Activated CD4-positive, alpha-beta T cell treated with anti-CD3 and anti-CD28 coated beads, Interleukin-2, amount 10 ng/mL, durations not matched to agents 7 days and 5 days (primary cell): ENCODE measurements at regions not wholly inside any gene's neighbourhood (a gene's known extent, or its start where the extent isn't known, plus 50 kb on each side); places are given as distances from the start of the nearest gene placed in this dataset.
"Not testable (repeated sequence)": the region's sequence is repeated elsewhere in the genome, so short reads cannot be mapped to it uniquely, and the experiment has no call there.

Experiments used
- CTCF ChIA-PET: fragments of 350-600 bp; sonication (Branson Sonifier 250); formaldehyde crosslinking; loops from one replicate; lab custom pipeline; 2021; ENCODE audit warnings: antibody characterized with exemption; lab: Charles Lee
- POLR2A ChIA-PET: fragments of 350-600 bp; sonication (Branson Sonifier 250); formaldehyde crosslinking; loops from one replicate; lab custom pipeline; 2021; ENCODE audit warnings: antibody characterized with exemption; lab: Charles Lee
- DNase-seq: peaks from one replicate; pipeline ENCODE4 v3.0.0-alpha.2; 2020
- H3K27ac Mint-ChIP-seq: one replicate; pipeline ENCODE4 v1.8.0; 2021; ENCODE audit warnings: mild to moderate bottlenecking, moderate library complexity, mixed read lengths
- H3K27me3 Mint-ChIP-seq: one replicate; pipeline ENCODE4 v1.8.0; 2021; ENCODE audit warnings: mixed read lengths
- H3K36me3 Mint-ChIP-seq: one replicate; pipeline ENCODE4 v1.8.0; 2021; ENCODE audit warnings: low read depth, mixed read lengths
- H3K4me1 Mint-ChIP-seq: one replicate; pipeline ENCODE4 v1.8.0; 2021; ENCODE audit warnings: mixed read lengths
- H3K4me3 Mint-ChIP-seq: one replicate; pipeline ENCODE4 v1.8.0; 2021; ENCODE audit warnings: mild to moderate bottlenecking, moderate library complexity, mixed read lengths
- H3K9me3 Mint-ChIP-seq: one replicate; pipeline ENCODE4 v1.8.0; 2021; ENCODE audit warnings: mixed read lengths

DNA sequence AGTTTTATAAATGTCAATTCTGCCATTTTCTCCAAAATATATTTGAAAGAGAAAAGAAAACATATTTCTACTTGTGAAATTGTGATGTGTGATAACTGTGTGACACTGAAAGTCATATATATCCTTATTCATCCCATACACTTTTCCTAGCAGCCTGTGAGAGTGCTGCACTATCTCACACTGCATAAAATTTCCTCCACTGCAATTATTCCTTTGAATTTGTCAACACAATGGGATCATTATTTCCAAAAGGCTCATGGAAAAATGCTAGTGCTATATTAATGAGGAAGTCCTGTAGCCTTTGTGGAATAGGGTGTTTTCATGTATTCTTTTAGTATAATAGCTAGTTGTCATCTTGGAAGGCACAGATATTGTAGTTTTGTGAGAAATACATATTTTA lies 504.1 kb downstream of the RPL10L start:
- DNase-seq: no peak
- no peak overlapping the region for H3K27ac Mint-ChIP-seq
- no peaks in the 10 kb centered on the region for H3K36me3 Mint-ChIP-seq
- H3K9me3 Mint-ChIP-seq: peaks cover 6% of the 10 kb centered on the region
- no peaks in the 10 kb centered on the region for H3K4me1 Mint-ChIP-seq
- ChIA-PET POLR2A (no interaction called here), CTCF (no interaction called here)
- no peak overlapping the region for H3K4me3 Mint-ChIP-seq
- H3K27me3 Mint-ChIP-seq: no peaks in the 10 kb centered on the region

DNA sequence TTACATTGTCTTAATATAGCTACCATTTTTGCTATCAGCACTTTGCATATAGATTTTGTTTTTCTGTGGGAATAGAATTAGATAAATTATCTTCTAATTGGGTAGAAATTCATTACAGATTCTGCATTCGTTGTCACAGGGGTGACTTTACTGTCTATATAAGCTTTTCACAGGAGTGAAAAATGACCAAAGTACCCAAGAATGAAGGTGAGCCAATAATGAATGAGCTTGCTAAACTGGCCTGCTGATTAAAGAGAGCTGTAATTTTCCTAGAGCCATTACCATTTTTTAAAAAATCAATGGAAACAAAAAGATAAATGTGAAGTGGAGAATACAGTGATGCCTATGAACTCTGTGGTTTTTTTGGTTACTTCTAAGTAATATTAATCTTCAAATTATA lies 504.6 kb downstream of the RPL10L start:
- peaks cover 6% of the 10 kb centered on the region for H3K9me3 Mint-ChIP-seq
- DNase-seq: no peak
- ChIA-PET CTCF (no interaction called here), POLR2A (no interaction called here)
- H3K4me1 Mint-ChIP-seq: no peaks in the 10 kb centered on the region
- no peak overlapping the region for H3K27ac Mint-ChIP-seq
- H3K27me3 Mint-ChIP-seq: no peaks in the 10 kb centered on the region
- no peaks in the 10 kb centered on the region for H3K36me3 Mint-ChIP-seq
- no peak overlapping the region for H3K4me3 Mint-ChIP-seq

GRCh38 chr14:46140445-46140844 lies 511.1 kb downstream of the RPL10L start:
- Mint-ChIP-seq H3K36me3 (no peaks in the 10 kb centered on the region), H3K4me3 (no peak overlapping the region), H3K9me3 (peaks cover 2% of the 10 kb centered on the region), H3K27ac (no peak overlapping the region), H3K4me1 (no peaks in the 10 kb centered on the region), H3K27me3 (no peaks in the 10 kb centered on the region)
- ChIA-PET POLR2A (no interaction called here), CTCF (no interaction called here)
- DNase-seq: no peak

DNA sequence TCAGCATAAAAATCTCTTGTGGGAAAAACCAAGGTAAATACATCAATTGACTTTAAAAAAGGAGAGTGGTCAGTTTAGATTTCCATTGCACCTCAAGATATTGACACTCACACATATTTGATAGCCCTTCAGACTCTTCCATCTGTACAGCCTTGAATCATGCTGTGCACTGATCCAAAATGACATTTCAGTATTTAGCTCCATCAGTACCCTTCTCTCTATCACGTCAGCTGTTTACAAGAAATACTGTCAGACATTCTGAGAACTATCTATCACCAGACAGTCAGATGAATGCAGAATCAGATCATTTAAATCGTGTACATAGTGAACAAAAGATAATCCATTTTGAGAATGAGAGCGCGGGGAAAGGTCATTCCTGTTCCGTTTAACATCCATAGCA lies 511.9 kb downstream of the RPL10L start:
- Mint-ChIP-seq H3K4me3 (no peak overlapping the region), H3K27me3 (no peaks in the 10 kb centered on the region), H3K27ac (no peak overlapping the region), H3K36me3 (no peaks in the 10 kb centered on the region), H3K9me3 (peaks cover 2% of the 10 kb centered on the region), H3K4me1 (no peaks in the 10 kb centered on the region)
- CTCF ChIA-PET: no interaction called here
- POLR2A ChIA-PET: no interaction called here
- no peak for DNase-seq

DNA sequence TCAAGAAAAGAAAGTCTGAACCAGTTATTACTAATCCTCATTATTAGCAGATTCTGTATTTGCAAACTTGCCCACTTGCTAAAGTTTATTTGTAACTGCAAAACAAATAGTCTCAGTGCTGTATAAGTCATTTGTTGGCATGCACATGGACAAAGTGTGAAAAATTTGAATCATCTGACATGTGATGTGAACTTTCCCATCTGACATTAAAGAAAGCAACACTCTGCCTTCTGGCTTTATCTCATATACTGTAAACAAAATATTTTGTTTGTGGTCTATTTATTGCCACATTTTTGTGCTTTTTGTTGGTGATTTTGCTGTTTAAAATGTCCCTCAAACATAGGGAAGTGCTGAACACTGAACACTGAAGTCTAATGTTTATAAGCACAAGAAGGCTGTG lies 513.8 kb downstream of the RPL10L start:
- no peaks in the 10 kb centered on the region for H3K4me1 Mint-ChIP-seq
- no peak overlapping the region for H3K27ac Mint-ChIP-seq
- H3K36me3 Mint-ChIP-seq: no peaks in the 10 kb centered on the region
- H3K9me3 Mint-ChIP-seq: peaks cover 4% of the 10 kb centered on the region
- DNase-seq: no peak
- H3K27me3 Mint-ChIP-seq: no peaks in the 10 kb centered on the region
- ChIA-PET CTCF (no interaction called here), POLR2A (no interaction called here)
- no peak overlapping the region for H3K4me3 Mint-ChIP-seq

- H3K4me3 Mint-ChIP-seq: no peak overlapping the region
- ChIA-PET POLR2A (no interaction called here), CTCF (interaction anchor here (0.7 kb wide), 1 partner anchor 55 kb away, joined by 4 read pairs; no protein-coding TSS in a partner anchor)
- no peaks in the 10 kb centered on the region for H3K4me1 Mint-ChIP-seq
- H3K36me3 Mint-ChIP-seq: no peaks in the 10 kb centered on the region
- DNase-seq: no peak
- H3K9me3 Mint-ChIP-seq: peaks cover 4% of the 10 kb centered on the region
- no peak overlapping the region for H3K27ac Mint-ChIP-seq
- H3K27me3 Mint-ChIP-seq: no peaks in the 10 kb centered on the region
Measured at GRCh38 chr14:46136456-46136855, 515.1 kb downstream of the RPL10L start.

- Mint-ChIP-seq H3K9me3 (peaks cover 23% of the 10 kb centered on the region), H3K27me3 (no peaks in the 10 kb centered on the region), H3K27ac (no peak overlapping the region), H3K4me1 (no peaks in the 10 kb centered on the region), H3K4me3 (no peak overlapping the region), H3K36me3 (no peaks in the 10 kb centered on the region)
- POLR2A ChIA-PET: no interaction called here
- CTCF ChIA-PET: no interaction called here
- no peak for DNase-seq
Measured at GRCh38 chr14:46108228-46108627, 543.4 kb downstream of the RPL10L start.

DNA sequence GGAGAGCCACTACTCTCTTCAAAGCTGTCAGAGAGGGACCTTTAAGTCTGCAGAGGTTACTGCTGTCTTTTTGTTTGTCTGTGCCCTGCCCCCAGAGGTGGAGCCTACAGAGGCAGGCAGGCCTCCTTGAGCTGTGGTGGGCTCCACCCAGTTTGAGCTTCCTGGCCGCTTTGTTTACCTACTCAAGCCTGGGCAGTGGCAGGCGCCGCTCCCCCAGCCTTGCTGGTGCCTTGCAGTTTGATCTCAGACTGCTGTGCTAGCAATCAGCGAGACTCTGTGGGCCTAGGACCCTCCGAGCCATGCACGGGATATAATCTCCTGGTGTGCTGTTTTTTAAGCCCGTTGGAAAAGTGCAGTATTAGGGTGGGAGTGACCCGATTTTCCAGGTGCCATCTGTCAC lies 550.7 kb downstream of the RPL10L start:
- DNase-seq, H3K4me1 Mint-ChIP-seq, H3K27me3 Mint-ChIP-seq, H3K4me3 Mint-ChIP-seq, H3K9me3 Mint-ChIP-seq, H3K36me3 Mint-ChIP-seq, H3K27ac Mint-ChIP-seq, CTCF ChIA-PET, POLR2A ChIA-PET: not testable (repeated sequence)

DNA sequence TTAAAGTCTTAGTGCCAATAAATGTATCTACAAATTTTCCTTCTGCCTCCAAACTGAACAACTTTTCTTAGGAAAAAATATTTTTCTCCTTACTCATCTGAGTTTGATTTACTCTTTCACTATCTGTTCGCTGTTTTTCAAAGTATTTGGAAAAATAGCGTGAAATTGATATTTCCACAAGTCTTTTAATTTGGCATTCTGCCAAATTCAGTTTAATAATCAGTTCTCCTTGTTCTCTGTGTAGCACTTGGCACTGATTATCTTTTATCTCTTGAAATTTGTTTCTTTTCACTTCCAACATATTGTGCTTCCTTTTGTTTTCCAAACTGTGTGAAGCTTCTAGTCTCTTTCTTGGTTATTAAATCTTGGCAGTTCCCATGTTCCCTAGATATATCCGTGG lies 559.8 kb downstream of the RPL10L start:
- Mint-ChIP-seq H3K4me3 (no peak overlapping the region), H3K36me3 (no peaks in the 10 kb centered on the region), H3K27ac (no peak overlapping the region), H3K4me1 (no peaks in the 10 kb centered on the region), H3K9me3 (peaks cover 13% of the 10 kb centered on the region), H3K27me3 (no peaks in the 10 kb centered on the region)
- ChIA-PET POLR2A (no interaction called here), CTCF (no interaction called here)
- no peak for DNase-seq

DNA sequence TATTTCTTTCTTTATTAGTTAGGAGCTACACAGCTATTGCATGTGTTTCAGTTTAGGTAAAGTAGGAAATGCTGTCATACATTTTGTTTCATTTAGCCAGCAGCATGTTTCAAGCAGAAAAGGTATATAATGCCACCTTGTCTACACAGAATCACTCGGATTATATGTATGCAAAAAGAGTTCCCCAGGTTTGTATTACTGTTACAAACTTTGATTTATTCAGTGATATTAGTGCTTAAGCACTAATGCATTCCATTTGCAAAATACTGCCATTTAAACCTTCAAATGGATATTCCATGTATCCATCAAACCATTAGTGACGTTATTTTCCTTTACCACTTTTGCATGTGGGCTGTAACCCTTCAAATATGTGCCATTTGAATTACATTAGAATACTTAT lies 564.0 kb downstream of the RPL10L start:
- Mint-ChIP-seq H3K9me3 (peaks cover 14% of the 10 kb centered on the region), H3K4me1 (no peaks in the 10 kb centered on the region), H3K27me3 (no peaks in the 10 kb centered on the region), H3K4me3 (no peak overlapping the region), H3K36me3 (no peaks in the 10 kb centered on the region), H3K27ac (no peak overlapping the region)
- POLR2A ChIA-PET: no interaction called here
- no peak for DNase-seq
- CTCF ChIA-PET: no interaction called here

- no peaks in the 10 kb centered on the region for H3K9me3 Mint-ChIP-seq
- DNase-seq: no peak
- H3K4me1 Mint-ChIP-seq: no peaks in the 10 kb centered on the region
- no peak overlapping the region for H3K27ac Mint-ChIP-seq
- no peak overlapping the region for H3K4me3 Mint-ChIP-seq
- POLR2A ChIA-PET: no interaction called here
- no peaks in the 10 kb centered on the region for H3K36me3 Mint-ChIP-seq
- CTCF ChIA-PET: no interaction called here
- no peaks in the 10 kb centered on the region for H3K27me3 Mint-ChIP-seq
Measured at GRCh38 chr14:46074061-46074460, 577.5 kb downstream of the RPL10L start.

- POLR2A ChIA-PET: no interaction called here
- no peak overlapping the region for H3K4me3 Mint-ChIP-seq
- H3K9me3 Mint-ChIP-seq: peaks cover 6% of the 10 kb centered on the region
Measured at GRCh38 chr14:46063872-46064271, 587.7 kb downstream of the RPL10L start.

GRCh38 chr14:46058964-46059563 lies 592.5 kb downstream of the RPL10L start:
- CTCF ChIA-PET: no interaction called here
- Mint-ChIP-seq H3K36me3 (no peaks in the 10 kb centered on the region), H3K27me3 (no peaks in the 10 kb centered on the region), H3K4me1 (no peaks in the 10 kb centered on the region), H3K9me3 (peaks cover 6% of the 10 kb centered on the region), H3K27ac (no peak overlapping the region), H3K4me3 (no peak overlapping the region)
- POLR2A ChIA-PET: no interaction called here
- no peak for DNase-seq

More at GRCh38 chr14:46063872-46064271, 587.7 kb downstream of the RPL10L start:
- no peak overlapping the region for H3K27ac Mint-ChIP-seq
- H3K27me3 Mint-ChIP-seq: no peaks in the 10 kb centered on the region
- no peak for DNase-seq
- no peaks in the 10 kb centered on the region for H3K4me1 Mint-ChIP-seq
- no peaks in the 10 kb centered on the region for H3K36me3 Mint-ChIP-seq
- CTCF ChIA-PET: no interaction called here

DNA sequence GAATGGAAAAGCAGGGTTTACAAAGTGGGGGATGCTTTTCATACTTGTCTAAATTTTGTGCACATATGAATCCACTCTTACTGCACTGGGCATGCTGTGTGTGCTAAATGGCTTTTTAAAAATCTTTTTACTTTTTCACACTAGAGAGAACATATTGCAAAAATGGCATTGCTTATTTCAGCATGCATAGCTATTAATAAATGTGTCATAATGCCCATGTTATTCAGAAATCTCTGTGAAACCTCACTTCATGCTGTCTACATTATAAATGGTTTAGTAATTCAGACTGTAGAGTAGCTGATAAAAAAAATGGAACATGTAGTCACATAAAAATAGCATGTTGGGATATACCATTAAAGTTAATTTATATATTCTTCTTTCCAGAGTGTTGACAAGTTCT lies 593.8 kb downstream of the RPL10L start:
- Mint-ChIP-seq H3K4me3 (no peak overlapping the region), H3K27ac (no peak overlapping the region), H3K9me3 (peaks cover 3% of the 10 kb centered on the region), H3K4me1 (no peaks in the 10 kb centered on the region), H3K36me3 (no peaks in the 10 kb centered on the region), H3K27me3 (no peaks in the 10 kb centered on the region)
- CTCF ChIA-PET: no interaction called here
- POLR2A ChIA-PET: no interaction called here
- no peak for DNase-seq
